SK-N-SH (cell line): ENCODE measurements at regions not wholly inside any gene's neighbourhood (a gene's known extent, or its start where the extent isn't known, plus 50 kb on each side); places are given as distances from the start of the nearest gene placed in this dataset.

ENCODE experiments used
- CTCF ChIA-PET: fragments of 300-600, 350-600 bp; formaldehyde crosslinking; extraction: SDS; loops from one replicate; lab custom pipeline; 2021; lab: Yijun Ruan, JAX
- POLR2A ChIA-PET: fragments of 350-600 bp; sonication (Branson Sonifier 250); formaldehyde crosslinking; extraction: SDS; loops from one replicate; lab custom pipeline; 2020; ENCODE audit warnings: antibody characterized with exemption, inconsistent platforms; lab: Yijun Ruan, JAX
- DNase-seq: peaks from one replicate; pipeline ENCODE4 v3.0.0; 2012
- H2AFZ ChIP-seq: fragments of 200-600 bp; sonication (generic); 2 replicates; pipeline ENCODE4 v1.8.1; 2016; ENCODE audit warnings: antibody characterized with exemption, mild to moderate bottlenecking, low read depth
- H3F3A ChIP-seq: fragments of 200-600 bp; sonication (generic); replicated peaks from 2 replicates; pipeline ENCODE3; 2016; ENCODE audit warnings: antibody characterized with exemption, mild to moderate bottlenecking; ENCODE audit not compliant: insufficient read depth
- H3K27ac ChIP-seq, 2 experiments: fragments of 200-500 bp in 1 of 2; fragments of 200-600 bp in 1 of 2; sonication (Bioruptor generic) in 1 of 2; sonication (generic), shearing (Covaris generic) in 1 of 2; 2 replicates each; pipeline versions ENCODE4 v1.5.1 to v1.6.1; 2014 to 2016; ENCODE audit warnings: low read depth in 2 of 2, inconsistent platforms in 1 of 2, low read length in 1 of 2, mild to moderate bottlenecking in 1 of 2, mixed read lengths in 1 of 2
- H3K27me3 ChIP-seq: fragments of 200-600 bp; sonication (generic), shearing (Covaris generic); 2 replicates; pipeline ENCODE4 v1.6.1; 2016; ENCODE audit warnings: mixed run types; ENCODE audit not compliant: insufficient read depth
- H3K36me3 ChIP-seq, 2 experiments: fragments of 200-500 bp in 1 of 2; fragments of 200-600 bp in 1 of 2; sonication (Bioruptor generic) in 1 of 2; sonication (generic) in 1 of 2; replicated peaks in 1 of 2; 2 replicates each; pipeline versions ENCODE3 to v1.5.1; 2014 to 2016; ENCODE audit warnings: low read length in 1 of 2, mild to moderate bottlenecking in 1 of 2; ENCODE audit not compliant: insufficient read depth in 2 of 2, control insufficient read depth in 1 of 2
- H3K4me1 ChIP-seq, 2 experiments: fragments of 200-500 bp in 1 of 2; fragments of 200-600 bp in 1 of 2; sonication (Bioruptor generic) in 1 of 2; sonication (generic), shearing (Covaris generic) in 1 of 2; 2 replicates each; pipeline versions ENCODE4 v1.5.1 to v1.6.1; 2014 to 2016; ENCODE audit warnings: low read depth in 1 of 2, low read length in 1 of 2, mixed run types in 1 of 2; ENCODE audit not compliant: insufficient read depth in 2 of 2, control insufficient read depth in 1 of 2
- H3K4me2 ChIP-seq: fragments of 200-600 bp; sonication (generic), shearing (Covaris generic); 2 replicates; pipeline ENCODE4 v1.6.1; 2017; ENCODE audit warnings: mixed run types
- H3K4me3 ChIP-seq, 2 experiments: fragments of 200-500 bp in 1 of 2; fragments of 200-600 bp in 1 of 2; sonication (Bioruptor generic) in 1 of 2; sonication (generic), shearing (Covaris generic) in 1 of 2; 2 replicates each; pipeline versions ENCODE4 v1.5.1 to v1.8.1; 2014 to 2016; ENCODE audit warnings: low read depth in 2 of 2, inconsistent platforms in 1 of 2, low read length in 1 of 2, mild to moderate bottlenecking in 1 of 2, mixed read lengths in 1 of 2, moderate library complexity in 1 of 2
- H3K79me2 ChIP-seq: fragments of 200-600 bp; sonication (generic); 2 replicates; pipeline ENCODE4 v1.8.1; 2017; ENCODE audit warnings: mild to moderate bottlenecking; ENCODE audit not compliant: insufficient read depth
- H3K9ac ChIP-seq: fragments of 200-600 bp; sonication (generic); 2 replicates; pipeline ENCODE4 v1.6.1; 2017; ENCODE audit warnings: mixed run types
- H3K9me2 ChIP-seq: fragments of 200-600 bp; sonication (generic); 2 replicates; pipeline ENCODE4 v1.6.1; 2017; ENCODE audit warnings: mixed run types
- H3K9me3 ChIP-seq: fragments of 200-600 bp; sonication (generic); 2 replicates; pipeline ENCODE4 v1.6.1; 2017; ENCODE audit warnings: mixed run types, mild to moderate bottlenecking, moderate library complexity
- H4K20me1 ChIP-seq: fragments of 200-600 bp; sonication (generic); 2 replicates; pipeline ENCODE4 v1.6.1; 2017; ENCODE audit warnings: mild to moderate bottlenecking, mixed run types; ENCODE audit not compliant: insufficient read depth
- CHD2 ChIP-seq: fragments of 150-350 bp; IDR thresholded peaks from 2 replicates; pipeline ENCODE4 v1.6.1; 2018; ENCODE audit warnings: low read length; ENCODE audit not compliant: partially characterized antibody
- ELF1 ChIP-seq: IDR thresholded peaks from 2 replicates; pipeline ENCODE4 v1.4.0; 2012
- EZH2phosphoT487 ChIP-seq: fragments of 200-600 bp; sonication (generic); IDR thresholded peaks from 2 replicates; pipeline ENCODE4 v1.6.1; 2017; ENCODE audit warnings: low read depth, mixed run types, mild to moderate bottlenecking, antibody characterized with exemption, moderate library complexity, borderline replicate concordance
- FOSL2 ChIP-seq: IDR thresholded peaks from 2 replicates; pipeline ENCODE4 v1.4.0; 2012; ENCODE audit warnings: low read depth, mild to moderate bottlenecking, moderate library complexity, borderline replicate concordance
- FOXJ3 ChIP-seq: sonication (generic); formaldehyde crosslinking; IDR thresholded peaks from 2 replicates; pipeline ENCODE4 v1.5.1; 2020; ENCODE audit warnings: mild to moderate bottlenecking, missing genetic modification reagents
- GABPA ChIP-seq: IDR thresholded peaks from 2 replicates; pipeline ENCODE4 v1.4.0; 2012; ENCODE audit warnings: low read depth, mild to moderate bottlenecking
- GATA2 ChIP-seq: sonication (generic); formaldehyde crosslinking; IDR thresholded peaks from 2 replicates; pipeline ENCODE4 v1.5.0; 2020; ENCODE audit warnings: mild to moderate bottlenecking, missing genetic modification reagents
- JUND ChIP-seq: IDR thresholded peaks from 2 replicates; pipeline ENCODE4 v1.4.0; 2012
- MEF2A ChIP-seq: IDR thresholded peaks from 2 replicates; pipeline ENCODE4 v1.4.0; 2012; ENCODE audit warnings: low read depth, borderline replicate concordance
- POLR2AphosphoS5 ChIP-seq: IDR thresholded peaks from 2 replicates; pipeline ENCODE4 v1.6.1; 2012; ENCODE audit warnings: low read depth, low read length
- RFX5 ChIP-seq: IDR thresholded peaks from 2 replicates; pipeline ENCODE4 v1.6.1; 2012; ENCODE audit warnings: mild to moderate bottlenecking, improper control_type of control experiment, low read length
- RXRA ChIP-seq: IDR thresholded peaks from 2 replicates; pipeline ENCODE4 v1.4.0; 2012; ENCODE audit warnings: low read depth, mild to moderate bottlenecking, borderline replicate concordance
- TAF1 ChIP-seq: IDR thresholded peaks from 2 replicates; pipeline ENCODE4 v1.6.1; 2012; ENCODE audit warnings: low read depth, mild to moderate bottlenecking, low read length, moderate library complexity, borderline replicate concordance
- YY1 ChIP-seq: IDR thresholded peaks from 2 replicates; pipeline ENCODE4 v1.4.0; 2012; ENCODE audit warnings: low read depth, mild to moderate bottlenecking
- WGBS: methylation state at CpG from one replicate; pipeline ENCODE4 v1.1.6; 2017; ENCODE audit warnings: low lambda C conversion rate; 5-methylcytosine and 5-hydroxymethylcytosine counted together
- TF ChIP-seq, protein P1 (sequence below): IDR thresholded peaks from 2 replicates; pipeline ENCODE4; 2012
- TF ChIP-seq, protein P2 (sequence below): fragments of 200-600 bp; sonication (generic); IDR thresholded peaks from 2 replicates; pipeline ENCODE4 v1.6.1; 2017; ENCODE audit warnings: antibody characterized with exemption, mild to moderate bottlenecking, moderate library complexity
- TF ChIP-seq, protein P3 (sequence below): IDR thresholded peaks from 2 replicates; pipeline ENCODE4 v1.4.0; 2012; ENCODE audit warnings: low read depth, borderline replicate concordance
- TF ChIP-seq, protein P4 (sequence below): IDR thresholded peaks from 2 replicates; pipeline ENCODE4 v1.4.0; 2012; ENCODE audit warnings: low read depth
- TF ChIP-seq, protein P5 (sequence below): fragments of 150-350 bp; IDR thresholded peaks from 2 replicates; pipeline ENCODE4 v1.6.1; 2016; ENCODE audit warnings: mild to moderate bottlenecking, low read depth, low read length

GRCh38 chr4:1588306-1588705, 95.8 kb downstream of the FAM53A start:
- H3K9me2 ChIP-seq = no peaks in the 10 kb centered on the region
- ChIA-PET CTCF (interaction anchor here (1.0 kb wide), 1 partner anchor 39 kb away, joined by 3 read pairs; no protein-coding TSS in a partner anchor), POLR2A (no interaction called here)
- H3K27ac ChIP-seq = no peak overlapping the region
- no peak overlapping the region for H3K4me3 ChIP-seq
- TF ChIP-seq POLR2AphosphoS5 (no peak), CHD2 (no peak), GABPA (no peak), FOSL2 (no peak), MEF2A (no peak), JUND (no peak), FOXJ3 (CRISPR knock-in tag) (no peak), TAF1 (no peak), ELF1 (no peak), RFX5 (no peak), GATA2 (CRISPR knock-in tag) (no peak), RXRA (no peak), EZH2phosphoT487 (no peak), YY1 (no peak)
- TF ChIP-seq, protein P1, sequence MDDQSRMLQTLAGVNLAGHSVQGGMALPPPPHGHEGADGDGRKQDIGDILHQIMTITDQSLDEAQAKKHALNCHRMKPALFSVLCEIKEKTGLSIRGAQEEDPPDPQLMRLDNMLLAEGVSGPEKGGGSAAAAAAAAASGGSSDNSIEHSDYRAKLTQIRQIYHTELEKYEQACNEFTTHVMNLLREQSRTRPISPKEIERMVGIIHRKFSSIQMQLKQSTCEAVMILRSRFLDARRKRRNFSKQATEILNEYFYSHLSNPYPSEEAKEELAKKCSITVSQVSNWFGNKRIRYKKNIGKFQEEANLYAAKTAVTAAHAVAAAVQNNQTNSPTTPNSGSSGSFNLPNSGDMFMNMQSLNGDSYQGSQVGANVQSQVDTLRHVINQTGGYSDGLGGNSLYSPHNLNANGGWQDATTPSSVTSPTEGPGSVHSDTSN = no peak
- TF ChIP-seq, protein P2, sequence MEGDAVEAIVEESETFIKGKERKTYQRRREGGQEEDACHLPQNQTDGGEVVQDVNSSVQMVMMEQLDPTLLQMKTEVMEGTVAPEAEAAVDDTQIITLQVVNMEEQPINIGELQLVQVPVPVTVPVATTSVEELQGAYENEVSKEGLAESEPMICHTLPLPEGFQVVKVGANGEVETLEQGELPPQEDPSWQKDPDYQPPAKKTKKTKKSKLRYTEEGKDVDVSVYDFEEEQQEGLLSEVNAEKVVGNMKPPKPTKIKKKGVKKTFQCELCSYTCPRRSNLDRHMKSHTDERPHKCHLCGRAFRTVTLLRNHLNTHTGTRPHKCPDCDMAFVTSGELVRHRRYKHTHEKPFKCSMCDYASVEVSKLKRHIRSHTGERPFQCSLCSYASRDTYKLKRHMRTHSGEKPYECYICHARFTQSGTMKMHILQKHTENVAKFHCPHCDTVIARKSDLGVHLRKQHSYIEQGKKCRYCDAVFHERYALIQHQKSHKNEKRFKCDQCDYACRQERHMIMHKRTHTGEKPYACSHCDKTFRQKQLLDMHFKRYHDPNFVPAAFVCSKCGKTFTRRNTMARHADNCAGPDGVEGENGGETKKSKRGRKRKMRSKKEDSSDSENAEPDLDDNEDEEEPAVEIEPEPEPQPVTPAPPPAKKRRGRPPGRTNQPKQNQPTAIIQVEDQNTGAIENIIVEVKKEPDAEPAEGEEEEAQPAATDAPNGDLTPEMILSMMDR = no peak
- TF ChIP-seq, protein P3, sequence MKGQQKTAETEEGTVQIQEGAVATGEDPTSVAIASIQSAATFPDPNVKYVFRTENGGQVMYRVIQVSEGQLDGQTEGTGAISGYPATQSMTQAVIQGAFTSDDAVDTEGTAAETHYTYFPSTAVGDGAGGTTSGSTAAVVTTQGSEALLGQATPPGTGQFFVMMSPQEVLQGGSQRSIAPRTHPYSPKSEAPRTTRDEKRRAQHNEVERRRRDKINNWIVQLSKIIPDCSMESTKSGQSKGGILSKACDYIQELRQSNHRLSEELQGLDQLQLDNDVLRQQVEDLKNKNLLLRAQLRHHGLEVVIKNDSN = no peak
- TF ChIP-seq, protein P4, sequence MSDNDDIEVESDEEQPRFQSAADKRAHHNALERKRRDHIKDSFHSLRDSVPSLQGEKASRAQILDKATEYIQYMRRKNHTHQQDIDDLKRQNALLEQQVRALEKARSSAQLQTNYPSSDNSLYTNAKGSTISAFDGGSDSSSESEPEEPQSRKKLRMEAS = no peak
- TF ChIP-seq, protein P5, sequence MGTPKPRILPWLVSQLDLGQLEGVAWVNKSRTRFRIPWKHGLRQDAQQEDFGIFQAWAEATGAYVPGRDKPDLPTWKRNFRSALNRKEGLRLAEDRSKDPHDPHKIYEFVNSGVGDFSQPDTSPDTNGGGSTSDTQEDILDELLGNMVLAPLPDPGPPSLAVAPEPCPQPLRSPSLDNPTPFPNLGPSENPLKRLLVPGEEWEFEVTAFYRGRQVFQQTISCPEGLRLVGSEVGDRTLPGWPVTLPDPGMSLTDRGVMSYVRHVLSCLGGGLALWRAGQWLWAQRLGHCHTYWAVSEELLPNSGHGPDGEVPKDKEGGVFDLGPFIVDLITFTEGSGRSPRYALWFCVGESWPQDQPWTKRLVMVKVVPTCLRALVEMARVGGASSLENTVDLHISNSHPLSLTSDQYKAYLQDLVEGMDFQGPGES = no peak
- H3K9ac ChIP-seq = no peak overlapping the region
- H3K4me2 ChIP-seq = no peak overlapping the region
- H3K36me3 ChIP-seq = no peaks in the 10 kb centered on the region
- peaks cover 18% of the 10 kb centered on the region for H3K27me3 ChIP-seq
- H4K20me1 ChIP-seq = no peaks in the 10 kb centered on the region
- no peaks in the 10 kb centered on the region for H3K79me2 ChIP-seq
- DNase-seq = no peak
- 70% methylated on average over 5 of the region's 5 CpGs for WGBS
- no peak overlapping the region for H2AFZ ChIP-seq
- H3F3A ChIP-seq = no peaks in the 10 kb centered on the region
- H3K4me1 ChIP-seq = no peaks in the 10 kb centered on the region; a peak in 1 of 4 replicates
- peaks cover 15% of the 10 kb centered on the region for H3K9me3 ChIP-seq
